GM13976 (cell line): ENCODE measurements at regions not wholly inside any gene's neighbourhood (a gene's known extent, or its start where the extent isn't known, plus 50 kb on each side); places are given as distances from the start of the nearest gene placed in this dataset.

Source experiments
- DNase-seq: peaks from one replicate; pipeline ENCODE4 v3.0.0; 2012; ENCODE audit warnings: low spot score
- in situ Hi-C: fragments of 300-500 bp; cut with MboI; formaldehyde crosslinking; loops from one replicate; pipeline ENCODE4 v1.12.0; 2022; ENCODE audit warnings: low sequenced_read_pairs, mixed read lengths, inconsistent platforms; ENCODE audit not compliant: unreplicated experiment
- TF ChIP-seq, protein P1 (sequence below): IDR thresholded peaks from 2 replicates; pipeline ENCODE4 v1.5.1; 2012; ENCODE audit warnings: borderline replicate concordance, mild to moderate bottlenecking; ENCODE audit not compliant: insufficient read depth; ENCODE audit errors: extremely low read depth, missing control alignments, control extremely low read depth

DNA sequence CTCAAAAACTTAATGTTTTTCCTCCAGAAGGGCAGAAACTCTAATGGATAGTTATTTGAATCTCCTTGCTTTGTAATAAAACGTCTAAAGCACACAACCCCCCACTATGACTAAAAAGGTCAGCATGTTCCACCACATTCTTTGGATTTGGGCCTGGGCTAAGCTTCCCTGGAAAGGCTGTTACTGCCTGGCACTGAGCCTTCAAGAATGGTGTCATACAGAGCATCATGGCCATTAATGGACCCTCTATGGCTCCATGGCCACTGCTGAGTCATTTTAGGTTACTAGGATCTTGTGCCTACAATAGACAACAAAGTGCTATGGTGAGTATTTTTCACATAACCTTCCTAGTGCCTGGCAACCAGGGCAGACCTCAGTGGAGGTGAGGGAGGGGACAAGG lies 242.6 kb upstream of the FAT3 start:
- TF ChIP-seq, protein P1, sequence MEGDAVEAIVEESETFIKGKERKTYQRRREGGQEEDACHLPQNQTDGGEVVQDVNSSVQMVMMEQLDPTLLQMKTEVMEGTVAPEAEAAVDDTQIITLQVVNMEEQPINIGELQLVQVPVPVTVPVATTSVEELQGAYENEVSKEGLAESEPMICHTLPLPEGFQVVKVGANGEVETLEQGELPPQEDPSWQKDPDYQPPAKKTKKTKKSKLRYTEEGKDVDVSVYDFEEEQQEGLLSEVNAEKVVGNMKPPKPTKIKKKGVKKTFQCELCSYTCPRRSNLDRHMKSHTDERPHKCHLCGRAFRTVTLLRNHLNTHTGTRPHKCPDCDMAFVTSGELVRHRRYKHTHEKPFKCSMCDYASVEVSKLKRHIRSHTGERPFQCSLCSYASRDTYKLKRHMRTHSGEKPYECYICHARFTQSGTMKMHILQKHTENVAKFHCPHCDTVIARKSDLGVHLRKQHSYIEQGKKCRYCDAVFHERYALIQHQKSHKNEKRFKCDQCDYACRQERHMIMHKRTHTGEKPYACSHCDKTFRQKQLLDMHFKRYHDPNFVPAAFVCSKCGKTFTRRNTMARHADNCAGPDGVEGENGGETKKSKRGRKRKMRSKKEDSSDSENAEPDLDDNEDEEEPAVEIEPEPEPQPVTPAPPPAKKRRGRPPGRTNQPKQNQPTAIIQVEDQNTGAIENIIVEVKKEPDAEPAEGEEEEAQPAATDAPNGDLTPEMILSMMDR, result no peak
- DNase-seq, result no peak
- in situ Hi-C loops, result no loop called here

DNA sequence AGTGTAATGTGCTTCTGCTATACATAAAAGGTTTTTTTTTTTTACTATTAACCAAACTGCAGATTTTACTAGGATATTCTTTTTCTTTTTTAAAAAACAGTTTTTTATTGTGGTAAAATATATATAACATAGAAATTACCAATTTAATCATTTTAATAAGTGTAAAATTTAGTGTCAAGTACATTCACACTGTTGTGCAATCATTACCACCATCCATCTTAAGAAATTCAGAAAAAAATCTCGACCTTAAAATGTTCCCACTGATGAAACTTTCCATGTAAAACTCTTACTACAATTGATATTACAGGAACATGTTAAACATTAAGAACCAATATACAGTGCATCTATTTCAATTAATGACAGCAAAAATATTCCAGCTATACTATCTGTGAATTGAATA lies 244.8 kb upstream of the FAT3 start:
- in situ Hi-C loops, result no loop called here
- DNase-seq, result no peak
- TF ChIP-seq, protein P1, result no peak

DNA sequence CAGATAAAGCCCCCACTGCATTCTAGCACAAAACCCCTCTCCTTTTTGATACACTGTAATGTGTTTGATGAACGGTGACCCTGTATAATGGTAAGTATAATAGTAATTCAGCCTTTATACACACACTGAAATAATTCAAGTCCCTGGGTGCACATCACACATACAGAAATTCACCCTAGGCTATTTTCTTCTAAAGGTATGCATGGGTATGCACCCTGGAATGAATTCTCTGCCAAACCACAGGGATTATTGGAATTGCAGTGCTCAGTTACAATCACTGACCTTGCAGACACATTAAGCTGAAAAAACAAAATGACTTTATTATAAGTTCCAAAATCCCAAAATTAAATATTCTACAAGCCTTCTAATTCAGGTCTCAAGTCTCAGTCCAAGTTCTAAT lies 245.9 kb upstream of the FAT3 start:
- TF ChIP-seq, protein P1, result no peak
- no peak for DNase-seq
- in situ Hi-C loops, result no loop called here

DNA sequence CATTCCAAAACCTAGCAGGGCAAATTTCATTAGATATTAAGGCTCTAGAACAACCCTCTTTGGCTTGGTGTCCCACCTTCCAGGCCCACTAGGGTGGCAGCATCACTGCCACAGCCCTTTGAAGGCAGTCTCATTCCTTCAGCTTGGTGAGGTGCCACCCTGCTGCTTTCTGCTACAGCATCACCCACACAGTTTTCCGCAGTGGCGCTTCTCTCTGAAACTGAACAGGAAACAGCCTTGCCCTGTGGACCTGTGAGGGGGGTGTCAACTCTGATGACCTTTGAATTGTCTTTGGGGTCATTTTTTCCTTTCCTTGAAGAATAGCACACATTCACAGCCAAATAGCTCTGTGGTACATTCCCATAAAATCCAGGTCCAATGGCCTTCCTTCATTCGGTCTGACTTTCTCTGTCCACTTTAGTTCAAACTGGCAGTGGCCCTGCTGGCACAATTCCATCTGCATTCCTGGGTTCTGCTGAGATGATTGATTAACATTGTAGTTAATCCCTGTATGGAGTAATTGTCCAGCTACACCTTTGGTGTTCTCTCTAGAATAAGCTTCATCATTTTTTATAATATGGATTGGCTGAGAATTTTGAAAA lies 251.9 kb upstream of the FAT3 start:
- TF ChIP-seq, protein P1, result no peak
- in situ Hi-C loops, result no loop called here
- DNase-seq, result no peak

DNA sequence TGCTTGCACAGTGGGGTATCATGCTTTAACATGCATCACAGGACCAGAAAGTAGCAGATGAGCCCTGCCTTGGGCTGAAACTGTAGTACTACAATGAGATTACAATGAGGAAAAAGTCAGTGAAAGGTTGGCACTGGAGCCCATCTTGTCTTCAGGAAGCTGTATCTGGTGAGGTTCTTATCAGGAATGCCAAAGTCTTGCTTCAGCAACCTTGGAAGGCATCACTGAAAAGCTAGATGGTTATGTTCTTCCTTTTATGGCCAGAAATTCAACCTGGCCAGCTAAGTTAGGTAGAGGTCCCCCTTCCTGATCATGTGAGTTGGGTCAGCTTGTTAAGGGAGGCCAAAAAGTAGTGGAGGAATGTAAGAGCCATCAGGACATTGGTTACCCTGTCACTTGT lies 254.0 kb upstream of the FAT3 start:
- TF ChIP-seq, protein P1, result no peak
- in situ Hi-C loops, result no loop called here
- no peak for DNase-seq

DNA sequence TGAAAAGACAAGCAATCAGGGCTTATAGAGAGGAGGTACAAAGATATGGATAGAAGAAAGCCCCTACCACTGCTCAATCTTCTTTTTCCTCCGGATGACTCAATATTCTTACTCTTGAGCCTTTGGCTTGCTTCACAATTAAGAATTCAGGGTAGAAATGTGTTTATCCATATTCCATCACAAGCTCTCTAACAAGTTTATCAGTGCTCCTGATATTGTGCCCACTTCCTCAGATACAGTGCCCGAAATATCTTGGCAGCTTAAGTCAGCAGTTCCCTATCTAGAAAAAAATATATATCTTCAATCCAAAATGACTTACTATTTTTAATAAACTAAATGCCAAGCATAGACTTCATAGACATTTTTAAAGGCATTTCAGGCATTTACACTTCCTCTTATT lies 255.1 kb upstream of the FAT3 start:
- TF ChIP-seq, protein P1, result no peak
- no peak for DNase-seq
- in situ Hi-C loops, result no loop called here

DNA sequence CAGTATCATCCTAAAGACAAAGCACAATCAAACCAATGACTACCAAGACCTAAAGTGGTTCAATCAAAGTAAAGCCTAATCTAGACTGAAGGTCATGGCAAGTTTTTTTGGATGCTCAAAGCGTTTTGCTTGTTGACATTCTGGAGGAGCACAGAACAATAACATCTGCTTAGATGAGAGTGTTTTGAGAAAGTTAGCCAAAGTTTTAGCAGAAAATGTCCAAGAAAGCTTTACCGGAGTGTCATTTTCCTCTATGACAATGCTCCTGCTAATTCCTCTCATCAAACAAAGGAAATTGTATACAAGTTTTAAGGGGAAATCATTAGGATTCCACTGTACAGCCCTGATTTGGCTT lies 256.9 kb upstream of the FAT3 start:
- TF ChIP-seq, protein P1, result no peak
- no peak for DNase-seq
- in situ Hi-C loops, result no loop called here
